Activated T-cell treated with anti-CD3 and anti-CD28 coated beads, Interleukin-2, amount 50 U/mL, for 1 hour (primary cell): ENCODE measurements at regions not wholly inside any gene's neighbourhood (a gene's known extent, or its start where the extent isn't known, plus 50 kb on each side); places are given as distances from the start of the nearest gene placed in this dataset.

Experiments used
- DNase-seq: peaks from one replicate; pipeline ENCODE4 v3.0.0-alpha.2; 2020

GRCh38 chr6:14966096-14966905 lies 279.6 kb upstream of the JARID2 start:
- DNase-seq, result no peak

DNA sequence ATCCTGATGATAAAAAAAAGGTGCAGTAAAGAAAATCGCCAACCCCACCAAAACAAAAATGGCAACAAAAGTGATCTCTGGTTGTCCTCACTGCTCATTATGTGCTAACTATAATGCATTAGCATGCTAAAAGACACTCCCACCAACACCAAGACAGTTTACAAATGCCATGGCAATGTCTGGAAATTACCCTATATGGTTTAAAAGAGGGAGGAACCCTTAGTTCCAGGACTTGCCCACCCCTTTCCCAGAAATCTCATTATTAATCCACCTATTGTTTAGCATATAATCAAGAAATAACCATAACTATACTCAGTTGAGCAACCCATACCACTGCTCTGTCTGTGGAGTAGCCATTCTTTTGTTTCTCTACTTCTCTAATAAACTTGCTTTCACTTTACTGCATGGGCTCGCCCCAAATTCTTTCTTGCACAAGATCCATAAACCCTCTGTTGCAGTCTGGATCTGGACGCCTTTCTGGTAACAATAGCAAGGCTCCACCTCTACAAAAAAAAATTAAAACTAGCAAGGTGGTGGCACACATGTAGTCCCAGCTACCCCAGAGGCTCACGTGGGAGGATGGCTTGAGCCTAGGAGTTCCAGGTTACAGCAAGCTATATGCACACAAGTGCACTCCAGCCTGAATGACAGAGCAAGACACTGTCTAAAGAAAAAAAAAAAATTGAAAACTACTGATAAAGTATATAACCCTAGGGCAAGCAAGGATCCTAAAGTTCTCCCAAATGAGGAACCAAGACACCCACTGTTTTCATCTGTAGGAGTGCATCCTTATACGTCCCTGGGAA lies 278.8 kb upstream of the JARID2 start:
- DNase-seq, result no peak

- no peak for DNase-seq
Observed at GRCh38 chr6:14968056-14968637, 277.7 kb upstream of the JARID2 start.

GRCh38 chr6:14969126-14969525 lies 276.7 kb upstream of the JARID2 start:
- DNase-seq, result no peak

GRCh38 chr6:14972379-14973067 lies 273.3 kb upstream of the JARID2 start:
- no peak for DNase-seq

DNA sequence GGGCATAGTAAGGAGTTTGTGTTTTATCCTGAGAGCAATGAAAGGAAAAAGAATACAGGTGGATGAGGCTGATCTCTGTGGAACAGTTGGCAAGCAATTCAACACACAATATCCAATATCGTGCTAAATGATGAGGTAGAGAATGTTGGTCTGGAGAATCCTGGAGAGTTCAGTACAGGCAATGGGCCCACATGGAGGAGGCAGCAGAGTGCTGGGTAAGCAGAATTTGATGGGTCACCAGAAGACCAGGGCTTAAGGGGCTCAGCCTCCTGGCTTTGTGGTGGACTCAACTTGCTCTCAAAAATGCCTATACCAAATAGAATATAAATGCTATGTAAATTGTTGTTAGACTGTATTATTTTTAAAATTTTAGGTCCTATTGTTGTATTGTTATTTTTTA lies 271.5 kb upstream of the JARID2 start:
- no peak for DNase-seq

- DNase-seq, result no peak
Observed at GRCh38 chr6:14974792-14975470, 270.9 kb upstream of the JARID2 start.

DNA sequence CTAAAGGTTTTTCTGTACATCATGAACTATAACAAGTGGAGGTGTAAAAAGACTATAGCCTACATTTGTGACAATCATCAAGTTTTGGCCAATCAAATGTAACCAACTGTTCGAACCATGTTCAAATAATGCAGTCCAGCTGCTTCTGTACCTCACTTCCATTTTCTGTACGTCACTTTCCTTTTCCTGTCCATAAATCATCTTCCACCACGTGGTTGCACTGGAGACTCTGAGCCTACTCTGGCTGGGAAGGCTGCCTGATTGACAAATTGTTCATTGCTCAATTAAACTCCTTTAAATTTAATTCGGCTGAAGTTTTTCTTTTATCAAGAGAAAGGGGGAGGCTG lies 270.4 kb upstream of the JARID2 start:
- no peak for DNase-seq

DNA sequence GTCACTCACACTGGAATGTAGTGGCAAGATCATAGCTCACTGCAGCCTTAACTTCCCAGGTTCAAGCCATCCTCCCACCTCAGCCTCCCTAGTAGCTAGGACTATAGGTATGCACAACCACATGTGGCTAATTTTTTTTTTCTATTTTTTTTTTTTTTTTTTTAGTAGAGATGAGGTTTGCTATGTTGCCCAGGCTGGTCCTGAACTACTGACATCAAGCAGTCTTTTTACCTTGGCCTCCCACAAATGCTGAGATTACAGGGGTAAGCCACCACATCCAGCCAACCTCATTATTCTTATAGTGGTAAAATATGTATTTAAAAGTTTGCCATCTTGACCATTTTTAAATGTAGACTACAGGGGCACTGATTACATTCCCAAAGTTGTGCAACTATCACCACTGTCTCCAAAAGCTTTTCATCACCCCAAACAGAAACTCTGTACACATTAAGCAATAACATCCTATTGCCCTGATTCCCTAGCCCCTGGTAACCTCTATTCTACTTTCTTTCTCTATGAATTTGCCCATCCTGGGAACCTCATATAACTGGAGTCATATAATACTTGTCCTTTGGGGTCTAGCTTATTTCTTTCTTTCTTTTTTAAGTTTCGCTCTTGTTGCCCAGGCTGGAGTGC lies 268.0 kb upstream of the JARID2 start:
- no peak for DNase-seq

GRCh38 chr6:14981960-14982359 lies 263.9 kb upstream of the JARID2 start:
- no peak for DNase-seq

- no peak for DNase-seq
Observed at GRCh38 chr6:14983599-14984518, 262.0 kb upstream of the JARID2 start.

GRCh38 chr6:14984519-14984853 lies 261.4 kb upstream of the JARID2 start:
- no peak for DNase-seq

DNA sequence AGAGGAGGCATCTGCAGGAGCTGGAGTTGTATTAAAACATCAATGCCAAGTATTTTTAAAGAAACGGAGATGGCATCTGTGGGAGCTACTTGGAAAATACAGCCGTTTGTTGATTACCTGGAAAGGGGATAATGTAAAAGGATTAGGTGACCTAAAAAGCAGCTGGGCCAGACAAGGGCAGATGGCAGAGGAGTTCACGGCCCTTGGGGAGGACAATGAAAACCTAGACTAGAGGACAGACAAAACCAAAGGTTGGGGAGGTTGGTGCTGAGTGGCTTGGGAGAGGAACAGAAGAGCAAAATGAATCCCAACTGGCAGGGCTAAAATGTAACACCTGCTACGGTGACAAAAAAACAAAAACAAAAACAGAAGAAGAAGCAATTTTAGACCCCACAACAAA lies 260.5 kb upstream of the JARID2 start:
- DNase-seq, result no peak

GRCh38 chr6:14986370-14986769 lies 259.5 kb upstream of the JARID2 start:
- no peak for DNase-seq

GRCh38 chr6:14987490-14987889 lies 258.4 kb upstream of the JARID2 start:
- DNase-seq, result no peak

GRCh38 chr6:14992382-14992781 lies 253.5 kb upstream of the JARID2 start:
- DNase-seq, result no peak

GRCh38 chr6:14995208-14995607 lies 250.7 kb upstream of the JARID2 start:
- DNase-seq, result no peak

DNA sequence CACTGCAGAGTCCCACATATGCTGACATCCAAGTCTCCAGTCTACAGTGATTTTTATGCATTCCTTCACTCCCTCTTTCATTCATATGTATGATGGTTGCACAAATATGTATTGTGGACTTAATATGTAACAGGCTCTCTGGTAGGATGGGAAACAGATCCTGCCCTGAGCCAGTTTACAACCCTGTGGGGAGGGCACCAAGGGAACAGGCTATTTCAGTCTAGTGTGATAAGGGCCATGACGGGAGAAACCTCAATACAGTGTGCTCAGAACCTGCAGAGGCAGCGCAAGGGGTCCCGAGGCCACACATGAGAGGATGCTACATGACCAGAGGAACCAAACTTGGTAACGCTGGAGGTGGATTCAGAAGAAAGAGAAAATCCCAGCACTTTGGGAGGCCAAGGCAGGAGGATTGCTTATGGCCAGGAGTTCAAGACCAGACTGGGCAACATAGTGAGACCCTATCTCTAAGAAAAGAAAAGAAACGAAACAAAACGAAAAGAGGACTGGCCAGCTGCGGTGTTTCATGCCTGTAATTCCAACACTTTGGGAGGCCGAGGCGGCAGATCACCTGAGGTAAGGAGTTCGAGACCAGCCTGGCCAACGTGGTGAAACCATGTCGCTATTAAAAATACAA lies 249.8 kb upstream of the JARID2 start:
- DNase-seq, result no peak

- DNase-seq, result no peak
Observed at GRCh38 chr6:14996892-14997291, 249.0 kb upstream of the JARID2 start.

- no peak for DNase-seq
Observed at GRCh38 chr6:14997507-14997906, 248.4 kb upstream of the JARID2 start.

DNA sequence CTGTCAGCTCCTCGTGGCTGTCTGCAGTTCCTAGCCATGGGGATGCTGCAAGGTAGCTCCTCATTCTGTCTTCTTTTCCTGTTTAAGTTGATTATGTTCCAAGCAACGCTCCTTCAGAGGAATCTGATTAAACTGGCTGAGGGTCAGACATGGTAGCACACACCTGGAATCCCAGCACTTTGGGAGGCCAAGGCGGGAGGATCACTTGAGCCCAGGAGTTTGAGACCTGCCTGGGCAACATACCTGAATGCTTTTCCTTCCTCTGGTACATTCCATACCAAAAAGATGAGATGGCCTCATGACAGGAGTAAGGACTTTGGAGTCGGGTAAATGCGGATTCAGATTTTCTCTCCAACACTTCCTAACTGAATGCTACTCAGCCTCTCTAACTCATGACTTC lies 246.8 kb upstream of the JARID2 start:
- DNase-seq, result no peak
